Epithelial cell of prostate (primary cell): ENCODE measurements at regions not wholly inside any gene's neighbourhood (a gene's known extent, or its start where the extent isn't known, plus 50 kb on each side); places are given as distances from the start of the nearest gene placed in this dataset.
"Not testable (repeated sequence)": the region's sequence is repeated elsewhere in the genome, so short reads cannot be mapped to it uniquely, and the experiment has no call there.

Source experiments
- DNase-seq: peaks from one replicate; pipeline ENCODE4 v3.0.0-alpha.2; 2011; ENCODE audit warnings: low read depth, low spot score
- H3K27ac ChIP-seq: fragments of 450-650 bp; 2 replicates; pipeline ENCODE4 v1.5.1; 2017; ENCODE audit warnings: mild to moderate bottlenecking

GRCh38 chr2:239811111-239811781, 213.9 kb downstream of the NDUFA10 start:
- H3K27ac ChIP-seq = no peak overlapping the region
- DNase-seq = no peak

GRCh38 chr2:239809391-239809790, 215.8 kb downstream of the NDUFA10 start:
- no peak for DNase-seq
- H3K27ac ChIP-seq = no peak overlapping the region

- no peak overlapping the region for H3K27ac ChIP-seq
- no peak for DNase-seq
Measured at GRCh38 chr2:239807568-239807967, 217.6 kb downstream of the NDUFA10 start.

DNA sequence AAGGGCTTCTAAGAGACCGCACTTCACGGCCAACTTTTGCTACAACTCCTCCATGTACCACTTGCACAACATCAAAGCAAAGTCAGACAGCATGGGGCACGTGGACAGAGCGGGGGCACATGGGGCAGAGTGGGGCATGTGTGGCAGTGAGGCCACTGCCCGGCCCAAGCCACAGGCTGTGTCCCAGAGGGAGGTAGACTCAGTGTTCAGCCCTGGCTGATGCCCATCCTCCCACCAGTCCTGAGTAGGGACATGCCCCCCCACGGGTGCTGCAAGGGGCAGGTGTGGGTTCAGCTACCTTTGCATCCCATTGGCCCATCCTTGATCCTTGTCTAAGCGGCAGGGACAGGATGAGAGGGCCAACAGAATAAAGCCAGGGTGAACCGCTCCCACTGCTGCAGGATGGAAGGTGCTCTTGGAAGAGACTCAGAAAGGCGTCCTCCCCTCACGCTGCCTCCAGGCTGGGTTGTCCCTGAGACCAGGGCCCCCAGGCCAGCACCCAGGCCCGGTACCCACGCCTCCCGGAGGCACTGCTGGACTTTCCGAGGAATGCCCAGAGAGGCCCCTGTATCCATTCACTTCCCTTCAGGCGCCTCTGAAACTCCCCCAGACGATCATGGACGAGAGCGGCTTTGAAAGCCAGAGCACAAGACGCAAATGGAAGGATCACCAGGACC, 218.2 kb downstream of the NDUFA10 start:
- no peak overlapping the region for H3K27ac ChIP-seq
- DNase-seq = no peak

DNA sequence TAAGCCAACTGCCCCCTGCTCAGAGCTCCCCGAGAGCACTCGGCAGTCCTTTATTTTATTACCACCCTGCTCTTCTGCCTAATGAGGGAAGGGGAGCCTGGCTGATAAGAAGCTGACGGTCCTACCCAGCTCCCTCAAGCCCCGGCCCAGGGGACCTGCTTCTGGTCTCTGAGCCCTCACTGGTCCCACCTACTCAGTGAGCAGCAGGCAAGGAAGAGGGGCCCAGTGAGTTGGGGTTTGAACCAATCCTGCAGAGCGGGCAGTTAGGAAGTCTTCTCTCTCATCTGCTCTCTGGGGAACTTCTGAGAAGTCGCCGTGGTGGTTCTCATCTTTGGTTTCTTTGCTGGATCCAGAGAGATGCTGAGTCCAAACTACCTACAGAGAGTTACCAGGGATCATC, 218.9 kb downstream of the NDUFA10 start:
- no peak for DNase-seq
- no peak overlapping the region for H3K27ac ChIP-seq

DNA sequence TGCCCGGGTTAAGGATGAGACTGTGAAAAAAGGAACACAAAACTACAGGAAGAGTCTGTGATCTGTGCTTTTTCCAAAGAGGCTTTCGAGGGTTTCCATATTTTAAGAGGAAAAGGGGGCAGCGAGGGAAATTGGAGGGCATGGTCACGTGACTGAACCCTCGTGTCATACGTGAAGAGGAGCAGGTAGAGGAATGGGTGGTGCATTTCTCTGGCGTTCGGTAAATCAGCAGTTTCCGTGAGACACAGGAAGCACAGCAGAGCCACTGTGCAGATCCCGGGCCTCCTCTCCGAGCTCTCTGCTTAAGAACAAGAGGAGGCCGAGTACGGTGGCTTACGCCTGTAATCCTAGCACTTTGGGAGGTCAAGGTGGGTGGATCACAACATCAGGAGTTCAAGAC, 219.7 kb downstream of the NDUFA10 start:
- H3K27ac ChIP-seq = no peak overlapping the region

DNA sequence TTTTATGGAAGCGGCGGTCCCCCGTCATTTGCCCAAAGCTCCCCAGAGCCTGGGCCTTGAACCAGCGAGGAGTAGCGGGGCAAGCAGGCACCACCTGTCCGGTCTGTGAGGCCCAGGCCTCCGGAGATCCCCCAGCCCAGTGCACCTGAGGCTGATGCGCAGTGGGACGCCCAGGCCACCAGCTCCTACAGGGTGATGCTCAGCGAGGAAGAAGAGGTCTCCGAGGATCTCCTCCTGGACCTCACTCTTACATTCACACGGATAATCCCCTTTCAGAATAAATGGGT, 220.2 kb downstream of the NDUFA10 start:
- no peak for DNase-seq
- H3K27ac ChIP-seq = no peak overlapping the region

More for the DNA sequence above, 219.7 kb downstream of the NDUFA10 start:
- no peak for DNase-seq

DNA sequence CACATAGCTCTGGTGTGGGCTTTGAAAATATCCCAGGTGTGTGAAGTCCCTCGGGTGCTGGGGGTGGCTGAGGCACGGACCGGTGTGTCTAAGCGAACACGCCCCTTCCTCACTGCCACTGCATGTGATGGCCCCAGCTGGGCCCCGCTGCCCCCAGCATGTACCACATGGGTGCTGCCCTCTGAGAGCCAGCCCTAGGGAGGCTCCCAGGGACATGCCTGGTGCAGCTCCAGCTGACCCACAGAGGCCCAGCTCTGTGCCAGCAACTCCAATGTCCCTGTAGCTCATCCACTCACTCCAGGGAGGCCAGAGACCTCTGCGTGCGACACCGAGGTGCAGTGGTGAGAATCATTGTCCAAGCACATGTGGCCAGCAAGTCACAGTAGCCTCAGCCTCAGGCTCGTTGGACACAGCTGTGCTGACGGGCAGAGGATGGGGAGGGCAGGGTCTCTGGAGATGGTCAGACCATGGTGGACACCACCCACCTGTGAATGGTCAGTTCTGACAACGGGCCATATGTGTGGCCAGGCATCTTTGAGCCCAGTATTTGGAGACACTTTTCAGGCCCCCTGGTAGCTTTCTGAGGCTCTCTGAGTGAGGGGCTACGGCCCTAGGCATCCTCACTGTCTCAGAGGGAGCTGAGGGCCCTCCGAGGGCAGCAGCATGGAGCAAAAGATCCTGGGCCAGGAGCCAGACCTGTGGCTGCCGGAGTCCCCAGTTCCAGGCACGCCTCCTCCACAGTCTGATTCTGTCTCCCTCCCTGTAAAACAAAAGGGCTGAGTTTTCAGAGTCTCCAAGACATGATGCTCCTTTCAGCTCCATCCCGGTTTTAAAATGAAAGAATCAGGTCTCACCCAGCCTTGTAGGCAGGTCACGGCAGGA, 220.7 kb downstream of the NDUFA10 start:
- DNase-seq = no peak
- no peak overlapping the region for H3K27ac ChIP-seq

GRCh38 chr2:239803766-239804115, 221.4 kb downstream of the NDUFA10 start:
- no peak overlapping the region for H3K27ac ChIP-seq
- no peak for DNase-seq

- no peak for DNase-seq
- no peak overlapping the region for H3K27ac ChIP-seq
Measured at GRCh38 chr2:239803102-239803765, 221.9 kb downstream of the NDUFA10 start.

DNA sequence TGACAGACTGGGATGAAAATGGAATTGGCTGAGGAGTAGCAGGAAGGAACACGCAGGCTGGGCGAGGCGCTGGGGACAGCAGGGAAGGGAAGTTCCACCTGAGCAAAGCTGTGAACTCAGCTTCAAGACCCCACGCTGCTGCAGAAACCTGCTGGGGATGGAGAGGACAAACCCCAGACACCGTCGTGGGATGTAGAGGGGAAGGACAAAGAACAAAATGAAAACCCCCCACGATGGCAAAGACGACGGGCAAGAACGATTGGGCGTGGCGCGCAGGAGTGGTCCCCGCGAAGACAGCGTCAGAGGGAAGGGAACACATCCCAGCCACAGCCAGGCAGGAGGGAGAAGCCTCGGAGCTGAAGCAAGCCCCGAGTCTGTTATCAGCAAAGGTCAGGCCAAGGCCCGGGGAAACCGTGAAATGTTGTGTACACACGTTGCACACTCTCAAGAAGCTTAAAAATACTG, 222.9 kb downstream of the NDUFA10 start:
- no peak overlapping the region for H3K27ac ChIP-seq
- no peak for DNase-seq

- H3K27ac ChIP-seq = no peak overlapping the region
- no peak for DNase-seq
Measured at GRCh38 chr2:239801404-239802184, 223.5 kb downstream of the NDUFA10 start.

GRCh38 chr2:239800785-239801386, 224.3 kb downstream of the NDUFA10 start:
- H3K27ac ChIP-seq = no peak overlapping the region
- no peak for DNase-seq

DNA sequence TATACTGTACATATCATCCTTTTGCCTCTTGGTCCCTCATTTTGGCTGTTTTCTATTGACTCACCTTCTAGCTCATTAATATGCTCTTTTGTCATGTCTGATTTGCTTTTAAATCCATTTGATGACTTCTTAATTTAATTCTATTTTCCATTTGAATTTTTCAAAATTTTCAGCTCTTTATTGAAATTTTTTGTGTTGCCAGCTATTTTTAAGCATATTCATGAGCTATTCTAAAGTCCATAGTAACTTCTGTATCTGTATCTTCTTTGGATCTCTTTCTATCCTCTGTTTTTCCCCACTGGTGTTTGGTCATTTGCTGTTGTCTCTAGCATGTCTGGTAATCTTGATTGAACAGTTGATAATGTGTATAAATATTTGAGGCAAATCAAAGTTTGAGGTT, 227.8 kb downstream of the NDUFA10 start:
- DNase-seq = no peak
- no peak overlapping the region for H3K27ac ChIP-seq

DNA sequence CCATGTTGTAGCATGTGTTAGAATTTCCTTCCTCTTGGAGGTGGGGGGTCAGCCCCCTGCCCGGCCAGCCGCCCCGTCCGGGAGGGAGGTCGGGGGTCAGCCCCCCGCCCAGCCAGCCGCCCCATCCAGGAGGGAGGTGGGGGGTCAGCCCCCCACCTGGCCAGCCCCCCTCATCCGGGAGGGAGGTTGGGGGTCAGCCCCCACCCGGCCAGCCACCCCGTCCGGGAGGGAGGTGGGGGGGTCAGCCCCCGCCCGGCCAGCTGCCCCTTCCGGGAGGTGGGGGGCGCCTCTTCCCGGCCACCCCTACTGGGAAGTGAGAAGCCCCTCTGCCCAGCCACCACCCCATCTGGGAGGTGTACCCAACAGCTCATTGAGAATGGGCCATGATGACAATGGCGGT, 229.4 kb downstream of the NDUFA10 start:
- not testable (repeated sequence) for DNase-seq

GRCh38 chr2:239793836-239794235, 231.3 kb downstream of the NDUFA10 start:
- DNase-seq = no peak
- no peak overlapping the region for H3K27ac ChIP-seq

More for the DNA sequence above, 229.4 kb downstream of the NDUFA10 start:
- H3K27ac ChIP-seq = not testable (repeated sequence)

- no peak for DNase-seq
Measured at GRCh38 chr2:239793086-239793485, 232.1 kb downstream of the NDUFA10 start.

DNA sequence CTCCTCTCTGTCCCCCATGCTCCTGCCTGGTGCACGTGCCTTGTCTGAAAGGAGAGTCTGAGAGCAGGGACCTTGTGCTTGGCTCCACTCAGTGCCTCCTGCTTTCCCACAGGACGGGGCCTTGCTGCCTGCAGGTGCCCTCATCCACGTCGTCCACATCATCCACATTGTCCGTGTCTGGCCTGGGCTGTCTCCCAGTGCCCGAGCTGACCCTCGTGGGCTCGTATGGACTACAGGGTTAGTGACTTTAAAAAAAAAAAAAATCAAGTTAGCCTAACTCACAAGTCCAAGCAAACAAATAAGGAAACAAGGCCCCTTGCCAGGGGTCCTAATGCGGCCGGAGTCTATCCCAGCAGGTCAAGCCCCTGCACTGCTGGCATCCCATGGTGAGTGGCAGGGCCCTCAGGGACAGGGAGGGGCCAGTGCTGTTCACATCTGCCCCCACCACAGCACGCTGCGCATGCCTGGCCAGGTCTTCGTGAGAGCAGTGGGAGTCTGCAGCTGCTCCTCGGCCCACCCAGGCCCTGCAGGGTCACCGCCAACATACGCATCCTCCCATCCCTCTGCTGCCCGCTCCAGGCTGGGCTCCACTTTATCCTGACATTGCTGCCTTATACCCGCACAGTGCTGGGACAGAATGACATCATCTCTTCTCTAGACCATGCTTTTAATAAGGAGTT, 232.6 kb downstream of the NDUFA10 start:
- no peak overlapping the region for H3K27ac ChIP-seq
- no peak for DNase-seq

More at GRCh38 chr2:239793086-239793485, 232.1 kb downstream of the NDUFA10 start:
- H3K27ac ChIP-seq = no peak overlapping the region
